Body of pancreas (tissue), 4 donors: ENCODE measurements at regions not wholly inside any gene's neighbourhood (a gene's known extent, or its start where the extent isn't known, plus 50 kb on each side); places are given as distances from the start of the nearest gene placed in this dataset.

Experiments used
- POLR2A ChIP-seq, 3 donors: fragments of 450-650 bp; IDR thresholded peaks; one replicate each; pipeline ENCODE4 v1.6.1; 2016; ENCODE audit warnings: antibody characterized with exemption in 3 of 3, mild to moderate bottlenecking in 2 of 3
- TF ChIP-seq, protein P1 (sequence below), 7 experiments: fragments of 450-650 bp in 4 of 7; fragments of 200-600 bp in 3 of 7; sonication (generic) in 3 of 7; IDR thresholded peaks; one replicate each; pipeline ENCODE4 v1.5.1; 2016 to 2019; ENCODE audit warnings: antibody characterized with exemption in 7 of 7

DNA sequence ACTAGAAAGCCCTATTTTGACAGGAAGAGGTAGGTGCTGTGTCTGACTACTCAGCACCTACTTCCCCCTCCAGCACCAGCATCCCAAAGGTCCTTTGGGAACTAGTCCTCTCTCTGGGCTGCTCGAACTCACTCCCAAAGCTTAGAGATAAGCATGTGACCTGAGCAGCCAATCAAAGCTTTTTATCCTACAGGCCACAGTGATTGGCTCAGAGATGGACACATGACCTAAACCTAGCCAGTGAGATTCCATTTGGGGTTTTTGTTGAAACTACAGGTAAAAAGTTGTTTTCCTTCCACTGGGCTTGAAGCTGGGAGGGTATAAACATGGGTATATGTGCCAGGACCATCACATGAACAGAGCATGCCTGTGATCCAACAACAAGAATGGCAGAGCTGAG lies 186.5 kb upstream of the PPP2R3A start:
- TF ChIP-seq, protein P1, sequence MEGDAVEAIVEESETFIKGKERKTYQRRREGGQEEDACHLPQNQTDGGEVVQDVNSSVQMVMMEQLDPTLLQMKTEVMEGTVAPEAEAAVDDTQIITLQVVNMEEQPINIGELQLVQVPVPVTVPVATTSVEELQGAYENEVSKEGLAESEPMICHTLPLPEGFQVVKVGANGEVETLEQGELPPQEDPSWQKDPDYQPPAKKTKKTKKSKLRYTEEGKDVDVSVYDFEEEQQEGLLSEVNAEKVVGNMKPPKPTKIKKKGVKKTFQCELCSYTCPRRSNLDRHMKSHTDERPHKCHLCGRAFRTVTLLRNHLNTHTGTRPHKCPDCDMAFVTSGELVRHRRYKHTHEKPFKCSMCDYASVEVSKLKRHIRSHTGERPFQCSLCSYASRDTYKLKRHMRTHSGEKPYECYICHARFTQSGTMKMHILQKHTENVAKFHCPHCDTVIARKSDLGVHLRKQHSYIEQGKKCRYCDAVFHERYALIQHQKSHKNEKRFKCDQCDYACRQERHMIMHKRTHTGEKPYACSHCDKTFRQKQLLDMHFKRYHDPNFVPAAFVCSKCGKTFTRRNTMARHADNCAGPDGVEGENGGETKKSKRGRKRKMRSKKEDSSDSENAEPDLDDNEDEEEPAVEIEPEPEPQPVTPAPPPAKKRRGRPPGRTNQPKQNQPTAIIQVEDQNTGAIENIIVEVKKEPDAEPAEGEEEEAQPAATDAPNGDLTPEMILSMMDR (IDR thresholded peaks at IDR 0.05) = no peak
- no peak for TF ChIP-seq POLR2A (IDR thresholded peaks at IDR 0.05)
